ENCODE measurements at regions not wholly inside any gene's neighbourhood (a gene's known extent, or its start where the extent isn't known, plus 50 kb on each side); places are given as distances from the start of the nearest gene placed in this dataset.

- TF ChIP-seq EZH2 (IDR thresholded peaks at IDR 0.05; ENCODE audit: borderline replicate concordance, insufficient read depth, low read depth, low read length, poor library complexity, severe bottlenecking): no peak
- TF ChIP-seq CTCF (IDR thresholded peaks at IDR 0.05): no peak
- Histone ChIP-seq H3K4me3 (ENCODE audit: control extremely low read depth in 1 of 5, extremely low read depth in 1 of 5, insufficient read depth in 1 of 5, low read depth in 2 of 5, low read length in 4 of 5) (no peak overlapping the region), H2AFZ (ENCODE audit: insufficient read depth, low read depth, low read length, poor library complexity, severe bottlenecking) (no peak overlapping the region), H3K9me3 (ENCODE audit: control extremely low read depth in 1 of 3, control insufficient read depth in 2 of 3, insufficient read depth in 1 of 3, low read length in 2 of 3) (peaks cover 0 to under 1% (median 0%) of the 10 kb centered on the region in 3 donors), H3K9ac (ENCODE audit: low read length) (no peak overlapping the region), H3K27me3 (replicated peaks in 1 of 4; ENCODE audit: control extremely low read depth in 1 of 4, control insufficient read depth in 3 of 4, insufficient read depth in 4 of 4, low read length in 3 of 4) (no peaks in the 10 kb centered on the region), H3K36me3 (replicated peaks in 1 of 2; ENCODE audit: control extremely low read depth in 1 of 2, control insufficient read depth in 1 of 2, extremely low read depth in 1 of 2, insufficient read depth in 2 of 2, low read length in 1 of 2) (no peaks in the 10 kb centered on the region), H3K27ac (ENCODE audit: low read length in 2 of 2) (no peak overlapping the region), H4K20me1 (ENCODE audit: control insufficient read depth, insufficient read depth, low read length, poor library complexity, severe bottlenecking) (no peaks in the 10 kb centered on the region), H3K79me2 (ENCODE audit: control insufficient read depth, insufficient read depth, low read length) (no peaks in the 10 kb centered on the region), H3K4me1 (ENCODE audit: control insufficient read depth in 2 of 2, insufficient read depth in 2 of 2, low read length in 2 of 2) (no peaks in the 10 kb centered on the region), H3K4me2 (replicated peaks; ENCODE audit: low read depth, low read length, poor library complexity, severe bottlenecking) (no peak overlapping the region)
- intact Hi-C loops (cut with micrococcal nuclease): no loop called here
- no peak for DNase-seq
- WGBS (ENCODE audit: insufficient coverage): no CpG with 5 or more reads among the region's 3 CpGs
- Mint-ChIP-seq H3K27me3 (no peaks in the 10 kb centered on the region), H3K4me1 (no peaks in the 10 kb centered on the region), H3K27ac (no peak overlapping the region), H3K4me3 (no peak overlapping the region), H3K9me3 (ENCODE audit: insufficient read depth) (peaks cover 5% of the 10 kb centered on the region)
- POLR2A ChIA-PET: no interaction called here
- CTCF ChIA-PET: no interaction called here
- ATAC-seq (ENCODE audit: low read depth): no peak
Measured at GRCh38 chr18:28382215-28382879, 205.4 kb upstream of the CDH2 start.

GRCh38 chr18:28372186-28372585 lies 195.3 kb upstream of the CDH2 start:
- no peak overlapping the region for H3K9ac ChIP-seq (ENCODE audit: low read length)
- no peak overlapping the region for H3K4me2 ChIP-seq (replicated peaks; ENCODE audit: low read depth, low read length, poor library complexity, severe bottlenecking)
- no peaks in the 10 kb centered on the region for H3K27me3 ChIP-seq (replicated peaks in 1 of 4; ENCODE audit: control extremely low read depth in 1 of 4, control insufficient read depth in 3 of 4, insufficient read depth in 4 of 4, low read length in 3 of 4)
- DNase-seq (no peak), ATAC-seq (ENCODE audit: low read depth) (no peak)
- WGBS (ENCODE audit: insufficient coverage): 100% methylated on average over 1 of the region's 4 CpGs
- H3K27ac ChIP-seq (ENCODE audit: low read length in 2 of 2): no peak overlapping the region
- no peak overlapping the region for H3K27ac Mint-ChIP-seq
- H3K9me3 Mint-ChIP-seq (ENCODE audit: insufficient read depth): peaks cover 4% of the 10 kb centered on the region
- no peak overlapping the region for H3K4me3 Mint-ChIP-seq
- no peak for TF ChIP-seq CTCF (IDR thresholded peaks at IDR 0.05)
- no peaks in the 10 kb centered on the region for H3K79me2 ChIP-seq (ENCODE audit: control insufficient read depth, insufficient read depth, low read length)
- intact Hi-C loops (cut with micrococcal nuclease): no loop called here
- H3K4me1 ChIP-seq (ENCODE audit: control insufficient read depth in 2 of 2, insufficient read depth in 2 of 2, low read length in 2 of 2): no peaks in the 10 kb centered on the region
- H3K4me1 Mint-ChIP-seq: no peaks in the 10 kb centered on the region
- H2AFZ ChIP-seq (ENCODE audit: insufficient read depth, low read depth, low read length, poor library complexity, severe bottlenecking): no peak overlapping the region
- no peaks in the 10 kb centered on the region for H3K27me3 Mint-ChIP-seq
- ChIA-PET CTCF (no interaction called here), POLR2A (no interaction called here)
- no peak overlapping the region for H3K4me3 ChIP-seq (ENCODE audit: control extremely low read depth in 1 of 5, extremely low read depth in 1 of 5, insufficient read depth in 1 of 5, low read depth in 2 of 5, low read length in 4 of 5)
- no peaks in the 10 kb centered on the region for H3K36me3 ChIP-seq (replicated peaks in 1 of 2; ENCODE audit: control extremely low read depth in 1 of 2, control insufficient read depth in 1 of 2, extremely low read depth in 1 of 2, insufficient read depth in 2 of 2, low read length in 1 of 2)
- H3K9me3 ChIP-seq (ENCODE audit: control extremely low read depth in 1 of 3, control insufficient read depth in 2 of 3, insufficient read depth in 1 of 3, low read length in 2 of 3): no peaks in the 10 kb centered on the region
- H4K20me1 ChIP-seq (ENCODE audit: control insufficient read depth, insufficient read depth, low read length, poor library complexity, severe bottlenecking): no peaks in the 10 kb centered on the region

Data from B cell (primary cell).